ENCODE measurements at regions not wholly inside any gene's neighbourhood (a gene's known extent, or its start where the extent isn't known, plus 50 kb on each side); places are given as distances from the start of the nearest gene placed in this dataset.

- TF ChIP-seq CTCF (IDR thresholded peaks at IDR 0.05) (no peak), EZH2 (IDR thresholded peaks at IDR 0.05; ENCODE audit: borderline replicate concordance, insufficient read depth, low read depth, low read length, poor library complexity, severe bottlenecking) (no peak)
These were observed 642.4 kb downstream of the GOLGA6L6 start for GRCh38 chr15:19899021-19899824.
